Endothelial cell of umbilical vein (primary cell): ENCODE measurements at regions not wholly inside any gene's neighbourhood (a gene's known extent, or its start where the extent isn't known, plus 50 kb on each side); places are given as distances from the start of the nearest gene placed in this dataset.

Source experiments
- BruUV-seq: library from RNA; stranded (reverse); fragments of 400-500 nt; replicated peaks from 2 replicates; lab custom pipeline; 2021; lab: Mats Ljungman, UMichigan
- CTCF ChIA-PET: fragments of 300-600, 350-600 bp; sonication (Branson Sonifier 250); formaldehyde crosslinking; loops from one replicate; lab custom pipeline; 2021; ENCODE audit warnings: antibody characterized with exemption, inconsistent platforms; lab: Charles Lee
- POLR2A ChIA-PET: fragments of 300-600, 350-600 bp; sonication (Branson Sonifier 250); formaldehyde crosslinking; loops from one replicate; lab custom pipeline; 2021; ENCODE audit warnings: antibody characterized with exemption, inconsistent platforms; lab: Charles Lee
- DNase-seq: peaks from one replicate; pipeline ENCODE4 v3.0.0-alpha.2; 2011; ENCODE audit warnings: low read depth, low spot score
- FAIRE-seq: peaks from 2 replicates; lab custom pipeline; 2011; peaks lifted over from hg19 to GRCh38; lab: Jason Lieb, UNC
- H2AFZ ChIP-seq: 2 replicates; pipeline ENCODE4 v1.6.0; 2012; ENCODE audit warnings: low read depth, low read length, control low read depth, inconsistent platforms
- H3K27ac ChIP-seq: 2 replicates; pipeline ENCODE4 v1.5.1; 2011; ENCODE audit warnings: low read depth, mild to moderate bottlenecking, control low read depth, low read length, moderate library complexity; ENCODE audit not compliant: insufficient read depth
- H3K27me3 ChIP-seq, 2 experiments: 2 replicates each; pipeline versions ENCODE4 v1.6.0 to v1.6.1; 2011; ENCODE audit warnings: low read length in 2 of 2, mixed read lengths in 1 of 2; ENCODE audit not compliant: control insufficient read depth in 2 of 2, insufficient read depth in 2 of 2
- H3K36me3 ChIP-seq, 2 experiments: 2 replicates in 1 of 2; 3 replicates in 1 of 2; pipeline ENCODE4 v1.5.1; 2011; ENCODE audit warnings: low read length in 2 of 2, mild to moderate bottlenecking in 1 of 2, moderate library complexity in 1 of 2; ENCODE audit not compliant: control insufficient read depth in 2 of 2, insufficient read depth in 2 of 2; ENCODE audit errors: extremely low read depth in 1 of 2
- H3K4me1 ChIP-seq: 3 replicates; pipeline ENCODE4 v1.5.1; 2011; ENCODE audit warnings: mild to moderate bottlenecking, low read length; ENCODE audit not compliant: control insufficient read depth, insufficient read depth; ENCODE audit errors: extremely low read depth
- H3K4me2 ChIP-seq: 2 replicates; pipeline ENCODE4 v1.6.1; 2011; ENCODE audit warnings: low read length, control low read depth, mixed read lengths; ENCODE audit not compliant: insufficient read depth
- H3K4me3 ChIP-seq, 3 experiments: fragments of 200-600 bp in 1 of 3; sonication (generic), shearing (Covaris generic) in 1 of 3; replicated peaks in 1 of 3; 2 replicates each; pipeline ENCODE4 v1.5.1; 2011 to 2016; ENCODE audit warnings: control low read depth in 3 of 3, low read length in 3 of 3, mild to moderate bottlenecking in 2 of 3, inconsistent platforms in 1 of 3, low read depth in 1 of 3, moderate library complexity in 1 of 3; ENCODE audit not compliant: insufficient read depth in 1 of 3
- H3K79me2 ChIP-seq: 2 replicates; pipeline ENCODE4 v1.6.0; 2012; ENCODE audit warnings: low read length, inconsistent platforms; ENCODE audit not compliant: control insufficient read depth, insufficient read depth
- H3K9ac ChIP-seq: replicated peaks from 2 replicates; pipeline ENCODE3; 2011; ENCODE audit warnings: low read length, control low read depth; ENCODE audit not compliant: insufficient read depth; ENCODE audit errors: extremely low read depth
- H3K9me1 ChIP-seq: replicated peaks from 3 replicates; pipeline ENCODE4 v1.6.0; 2011; ENCODE audit warnings: mild to moderate bottlenecking, low read length; ENCODE audit not compliant: control insufficient read depth, insufficient read depth; ENCODE audit errors: extremely low read depth
- H3K9me3 ChIP-seq: replicated peaks from 2 replicates; pipeline ENCODE4 v1.5.1; 2012; ENCODE audit warnings: low read length, inconsistent platforms; ENCODE audit not compliant: control insufficient read depth, insufficient read depth
- H4K20me1 ChIP-seq: replicated peaks from 2 replicates; pipeline ENCODE3; 2011; ENCODE audit warnings: mild to moderate bottlenecking, low read length; ENCODE audit not compliant: control insufficient read depth, insufficient read depth; ENCODE audit errors: extremely low read depth
- FOS ChIP-seq: IDR thresholded peaks from 2 replicates; pipeline ENCODE4 v1.6.1; 2011; ENCODE audit warnings: mild to moderate bottlenecking, low read length, moderate library complexity, borderline replicate concordance; ENCODE audit not compliant: insufficient read depth
- JUN ChIP-seq: IDR thresholded peaks from 2 replicates; pipeline ENCODE4 v1.6.1; 2011; ENCODE audit warnings: borderline replicate concordance, low read depth; ENCODE audit not compliant: insufficient read length, insufficient read depth
- MYC ChIP-seq: IDR thresholded peaks from one replicate; pipeline ENCODE4 v1.6.1; 2011; ENCODE audit warnings: mild to moderate bottlenecking, low read depth, low read length
- POLR2A ChIP-seq: IDR thresholded peaks from 2 replicates; pipeline ENCODE4 v1.6.1; 2012; ENCODE audit warnings: low read depth, mild to moderate bottlenecking, control low read depth, low read length
- POLR2AphosphoS5 ChIP-seq: IDR thresholded peaks from 2 replicates; pipeline ENCODE4 v1.6.1; 2012; ENCODE audit warnings: low read depth, mild to moderate bottlenecking, control low read depth, low read length, moderate library complexity; ENCODE audit not compliant: insufficient read depth
- dilution Hi-C: fragments of 300-500 bp; cut with MboI; formaldehyde crosslinking; loops from one replicate; pipeline ENCODE4 v1.15.0; 2019; ENCODE audit warnings: low sequenced_read_pairs; ENCODE audit not compliant: extremely low pct_ligation_motif_present
- intact Hi-C: fragments of 100-400 bp; cut with micrococcal nuclease; formaldehyde crosslinking; loops from one replicate; pipeline ENCODE4 v1.10.0; 2022
- TF ChIP-seq, protein P1 (sequence below): IDR thresholded peaks from 2 replicates; pipeline ENCODE4 v1.6.1; 2011; ENCODE audit not compliant: insufficient read depth, insufficient read length

DNA sequence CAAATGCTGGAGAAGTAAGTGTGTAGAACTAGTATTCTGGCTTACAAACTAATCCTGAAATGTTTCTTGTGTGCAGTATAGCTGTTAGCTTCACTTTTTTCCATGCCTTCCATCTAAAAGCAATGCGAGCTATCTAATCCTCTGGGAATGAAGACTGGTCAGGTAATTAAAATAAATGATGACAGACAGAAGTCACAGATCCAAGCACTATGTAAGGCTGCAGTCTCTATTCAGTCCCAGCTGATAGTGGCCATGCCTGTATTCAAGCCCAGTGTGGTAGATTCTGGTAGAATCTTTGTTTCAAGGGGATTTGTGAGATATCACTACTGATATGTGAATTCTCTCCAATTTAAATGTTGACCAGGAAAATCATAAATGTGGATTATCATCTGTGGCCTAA is 637.2 kb downstream of the TMTC2 start:
- H3K27ac ChIP-seq = no peak overlapping the region
- H3K9me3 ChIP-seq = no peaks in the 10 kb centered on the region
- no peaks in the 10 kb centered on the region for H3K27me3 ChIP-seq
- dilution Hi-C loops (no loop called here), intact Hi-C loops (no loop called here)
- H3K4me1 ChIP-seq = no peaks in the 10 kb centered on the region
- H3K79me2 ChIP-seq = no peaks in the 10 kb centered on the region
- CTCF ChIA-PET = no interaction called here
- H4K20me1 ChIP-seq = no peaks in the 10 kb centered on the region
- H3K4me3 ChIP-seq = no peak overlapping the region
- no peaks in the 10 kb centered on the region for H3K36me3 ChIP-seq
- FAIRE-seq (no peak), DNase-seq (no peak)
- H2AFZ ChIP-seq = no peak overlapping the region
- H3K9ac ChIP-seq = no peak overlapping the region
- POLR2A ChIA-PET = no interaction called here
- H3K4me2 ChIP-seq = no peak overlapping the region
- TF ChIP-seq POLR2AphosphoS5 = no peak
- TF ChIP-seq JUN = no peak
- TF ChIP-seq, protein P1, sequence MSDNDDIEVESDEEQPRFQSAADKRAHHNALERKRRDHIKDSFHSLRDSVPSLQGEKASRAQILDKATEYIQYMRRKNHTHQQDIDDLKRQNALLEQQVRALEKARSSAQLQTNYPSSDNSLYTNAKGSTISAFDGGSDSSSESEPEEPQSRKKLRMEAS = no peak
- no peak for TF ChIP-seq FOS
- TF ChIP-seq MYC = no peak
- no peak for TF ChIP-seq POLR2A
- BruUV-seq = no TSS peak
- no peaks in the 10 kb centered on the region for H3K9me1 ChIP-seq

DNA sequence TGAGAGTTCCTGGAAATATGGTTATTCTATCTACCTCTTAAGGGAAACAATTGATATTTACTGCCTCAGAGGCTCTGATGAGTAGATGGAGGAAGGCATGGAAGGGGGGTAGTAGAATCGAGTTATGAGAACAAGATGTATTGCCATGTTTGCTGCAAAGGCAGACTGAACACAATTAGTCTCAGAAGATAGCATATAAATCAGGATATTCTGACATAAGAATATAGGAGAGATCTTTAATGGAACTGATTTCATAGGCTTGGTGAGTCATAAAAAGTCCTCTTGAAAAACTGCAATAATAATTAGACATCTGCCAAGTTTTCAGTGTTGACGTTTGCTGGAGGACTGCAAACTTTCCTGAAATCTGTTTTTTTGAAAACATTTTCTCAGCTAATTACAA is 636.1 kb downstream of the TMTC2 start:
- Histone ChIP-seq H3K27me3 (no peaks in the 10 kb centered on the region), H3K27ac (no peak overlapping the region), H3K9ac (no peak overlapping the region), H2AFZ (no peak overlapping the region), H4K20me1 (no peaks in the 10 kb centered on the region), H3K4me3 (no peak overlapping the region), H3K4me2 (no peak overlapping the region), H3K9me3 (no peaks in the 10 kb centered on the region), H3K9me1 (no peaks in the 10 kb centered on the region), H3K4me1 (no peaks in the 10 kb centered on the region), H3K79me2 (no peaks in the 10 kb centered on the region), H3K36me3 (no peaks in the 10 kb centered on the region)
- ChIA-PET POLR2A (no interaction called here), CTCF (no interaction called here)
- TF ChIP-seq, protein P1 = no peak
- intact Hi-C loops = no loop called here
- no TSS peak for BruUV-seq
- dilution Hi-C loops = no loop called here
- DNase-seq (no peak), FAIRE-seq (no peak)
